A549 (cell line): ENCODE measurements at regions not wholly inside any gene's neighbourhood (a gene's known extent, or its start where the extent isn't known, plus 50 kb on each side); places are given as distances from the start of the nearest gene placed in this dataset.

Experiments
- EP300 ChIP-seq, 2 experiments: fragments of >200 bp; sonication (Bioruptor Twin); formaldehyde crosslinking; IDR thresholded peaks; 2 replicates in 1 of 2; 3 replicates in 1 of 2; pipeline ENCODE4 v1.6.1; 2016 to 2017
- ESRRA ChIP-seq: fragments of 150-350 bp; IDR thresholded peaks from 2 replicates; pipeline ENCODE4 v1.6.1; 2014; ENCODE audit warnings: mild to moderate bottlenecking, low read length, borderline replicate concordance
- HEYL ChIP-seq: fragments of 250-450 bp; sonication (Bioruptor Pico); IDR thresholded peaks from 2 replicates; pipeline ENCODE4 v1.8.0; 2021; ENCODE audit warnings: mild to moderate bottlenecking, moderate library complexity
- JUNB ChIP-seq: fragments of >200 bp; sonication (Bioruptor Twin); formaldehyde crosslinking; IDR thresholded peaks from 2 replicates; pipeline ENCODE4 v1.6.1; 2016
- POLR2A ChIP-seq: IDR thresholded peaks from 2 replicates; pipeline ENCODE4 v1.6.1; 2012; ENCODE audit warnings: mild to moderate bottlenecking, low read length
- POLR2AphosphoS2 ChIP-seq: conservative IDR thresholded peaks from 2 replicates; pipeline ENCODE4 v1.6.1; 2012; ENCODE audit warnings: low read length, improper control_type of control experiment, inconsistent platforms
- SMC3 ChIP-seq: fragments of >200 bp; sonication (Bioruptor Twin); formaldehyde crosslinking; IDR thresholded peaks from 3 replicates; pipeline ENCODE4 v1.6.1; 2018; ENCODE audit warnings: inconsistent platforms
- TF ChIP-seq, protein P1 (sequence below): fragments of 200-600 bp; sonication (generic); IDR thresholded peaks from 2 replicates; pipeline ENCODE4 v1.6.1; 2016; ENCODE audit warnings: antibody characterized with exemption, mild to moderate bottlenecking, moderate library complexity
- TF ChIP-seq, protein P2 (sequence below): fragments of >200 bp; sonication (Bioruptor Twin); formaldehyde crosslinking; IDR thresholded peaks from 3 replicates; pipeline ENCODE4 v1.5.1; 2016
- TF ChIP-seq, protein P3 (sequence below): fragments of 150-350 bp; IDR thresholded peaks from 2 replicates; pipeline ENCODE4 v1.6.1; 2014; ENCODE audit warnings: low read depth, mild to moderate bottlenecking, low read length
- TF ChIP-seq, protein P4 (sequence below): IDR thresholded peaks from 2 replicates; pipeline ENCODE4 v1.6.1; 2012

DNA sequence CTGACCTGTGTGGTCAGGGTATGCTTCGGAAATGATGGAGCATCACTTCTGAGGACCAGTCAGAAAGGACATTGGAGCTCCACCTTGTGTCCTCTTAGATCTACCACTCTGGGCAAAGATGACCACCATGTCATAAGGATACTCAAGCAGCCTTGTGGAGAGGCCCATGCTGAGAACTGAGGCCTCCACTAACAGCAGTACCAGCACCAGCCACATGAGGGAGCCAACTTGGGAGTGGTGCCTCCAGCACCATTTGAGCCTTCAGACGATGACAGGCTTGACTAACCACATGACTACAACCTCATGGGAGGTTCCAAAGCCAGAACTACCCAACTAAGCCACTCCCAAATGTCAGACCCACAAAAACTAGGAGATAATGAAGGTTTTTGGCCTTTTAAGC is 116.0 kb downstream of the NPTX2 start:
- TF ChIP-seq POLR2A (no peak), ESRRA (no peak), POLR2AphosphoS2 (no peak), EP300 (IDR thresholded peaks at IDR 0.05) (no peak), JUNB (no peak), SMC3 (peak; percentile 20; the same call in 1 of the 3 replicates), HEYL (CRISPR knock-in tag) (no peak)
- TF ChIP-seq, protein P1, sequence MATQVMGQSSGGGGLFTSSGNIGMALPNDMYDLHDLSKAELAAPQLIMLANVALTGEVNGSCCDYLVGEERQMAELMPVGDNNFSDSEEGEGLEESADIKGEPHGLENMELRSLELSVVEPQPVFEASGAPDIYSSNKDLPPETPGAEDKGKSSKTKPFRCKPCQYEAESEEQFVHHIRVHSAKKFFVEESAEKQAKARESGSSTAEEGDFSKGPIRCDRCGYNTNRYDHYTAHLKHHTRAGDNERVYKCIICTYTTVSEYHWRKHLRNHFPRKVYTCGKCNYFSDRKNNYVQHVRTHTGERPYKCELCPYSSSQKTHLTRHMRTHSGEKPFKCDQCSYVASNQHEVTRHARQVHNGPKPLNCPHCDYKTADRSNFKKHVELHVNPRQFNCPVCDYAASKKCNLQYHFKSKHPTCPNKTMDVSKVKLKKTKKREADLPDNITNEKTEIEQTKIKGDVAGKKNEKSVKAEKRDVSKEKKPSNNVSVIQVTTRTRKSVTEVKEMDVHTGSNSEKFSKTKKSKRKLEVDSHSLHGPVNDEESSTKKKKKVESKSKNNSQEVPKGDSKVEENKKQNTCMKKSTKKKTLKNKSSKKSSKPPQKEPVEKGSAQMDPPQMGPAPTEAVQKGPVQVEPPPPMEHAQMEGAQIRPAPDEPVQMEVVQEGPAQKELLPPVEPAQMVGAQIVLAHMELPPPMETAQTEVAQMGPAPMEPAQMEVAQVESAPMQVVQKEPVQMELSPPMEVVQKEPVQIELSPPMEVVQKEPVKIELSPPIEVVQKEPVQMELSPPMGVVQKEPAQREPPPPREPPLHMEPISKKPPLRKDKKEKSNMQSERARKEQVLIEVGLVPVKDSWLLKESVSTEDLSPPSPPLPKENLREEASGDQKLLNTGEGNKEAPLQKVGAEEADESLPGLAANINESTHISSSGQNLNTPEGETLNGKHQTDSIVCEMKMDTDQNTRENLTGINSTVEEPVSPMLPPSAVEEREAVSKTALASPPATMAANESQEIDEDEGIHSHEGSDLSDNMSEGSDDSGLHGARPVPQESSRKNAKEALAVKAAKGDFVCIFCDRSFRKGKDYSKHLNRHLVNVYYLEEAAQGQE, result no peak
- TF ChIP-seq, protein P2, sequence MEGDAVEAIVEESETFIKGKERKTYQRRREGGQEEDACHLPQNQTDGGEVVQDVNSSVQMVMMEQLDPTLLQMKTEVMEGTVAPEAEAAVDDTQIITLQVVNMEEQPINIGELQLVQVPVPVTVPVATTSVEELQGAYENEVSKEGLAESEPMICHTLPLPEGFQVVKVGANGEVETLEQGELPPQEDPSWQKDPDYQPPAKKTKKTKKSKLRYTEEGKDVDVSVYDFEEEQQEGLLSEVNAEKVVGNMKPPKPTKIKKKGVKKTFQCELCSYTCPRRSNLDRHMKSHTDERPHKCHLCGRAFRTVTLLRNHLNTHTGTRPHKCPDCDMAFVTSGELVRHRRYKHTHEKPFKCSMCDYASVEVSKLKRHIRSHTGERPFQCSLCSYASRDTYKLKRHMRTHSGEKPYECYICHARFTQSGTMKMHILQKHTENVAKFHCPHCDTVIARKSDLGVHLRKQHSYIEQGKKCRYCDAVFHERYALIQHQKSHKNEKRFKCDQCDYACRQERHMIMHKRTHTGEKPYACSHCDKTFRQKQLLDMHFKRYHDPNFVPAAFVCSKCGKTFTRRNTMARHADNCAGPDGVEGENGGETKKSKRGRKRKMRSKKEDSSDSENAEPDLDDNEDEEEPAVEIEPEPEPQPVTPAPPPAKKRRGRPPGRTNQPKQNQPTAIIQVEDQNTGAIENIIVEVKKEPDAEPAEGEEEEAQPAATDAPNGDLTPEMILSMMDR, result peak; percentile 33
- TF ChIP-seq, protein P3, sequence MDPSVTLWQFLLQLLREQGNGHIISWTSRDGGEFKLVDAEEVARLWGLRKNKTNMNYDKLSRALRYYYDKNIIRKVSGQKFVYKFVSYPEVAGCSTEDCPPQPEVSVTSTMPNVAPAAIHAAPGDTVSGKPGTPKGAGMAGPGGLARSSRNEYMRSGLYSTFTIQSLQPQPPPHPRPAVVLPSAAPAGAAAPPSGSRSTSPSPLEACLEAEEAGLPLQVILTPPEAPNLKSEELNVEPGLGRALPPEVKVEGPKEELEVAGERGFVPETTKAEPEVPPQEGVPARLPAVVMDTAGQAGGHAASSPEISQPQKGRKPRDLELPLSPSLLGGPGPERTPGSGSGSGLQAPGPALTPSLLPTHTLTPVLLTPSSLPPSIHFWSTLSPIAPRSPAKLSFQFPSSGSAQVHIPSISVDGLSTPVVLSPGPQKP, result no peak
- TF ChIP-seq, protein P4, sequence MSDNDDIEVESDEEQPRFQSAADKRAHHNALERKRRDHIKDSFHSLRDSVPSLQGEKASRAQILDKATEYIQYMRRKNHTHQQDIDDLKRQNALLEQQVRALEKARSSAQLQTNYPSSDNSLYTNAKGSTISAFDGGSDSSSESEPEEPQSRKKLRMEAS, result no peak
